ENCODE measurements at regions not wholly inside any gene's neighbourhood (a gene's known extent, or its start where the extent isn't known, plus 50 kb on each side); places are given as distances from the start of the nearest gene placed in this dataset.
"Not testable (repeated sequence)": the region's sequence is repeated elsewhere in the genome, so short reads cannot be mapped to it uniquely, and the experiment has no call there.

- H3K4me1 ChIP-seq: no peaks in the 10 kb centered on the region
- WGBS: 90% methylated on average over 3 of the region's 3 CpGs
- H3K27ac ChIP-seq: no peak overlapping the region
- TF ChIP-seq POLR2A (IDR thresholded peaks at IDR 0.05) (no peak), POLR2AphosphoS5 (IDR thresholded peaks at IDR 0.05) (no peak), CTCF (IDR thresholded peaks at IDR 0.05) (no peak), EP300 (IDR thresholded peaks at IDR 0.05) (no peak)
- H3K27me3 ChIP-seq: no peaks in the 10 kb centered on the region
- H3K4me3 ChIP-seq: no peak overlapping the region
- H3K9me3 ChIP-seq: no peaks in the 10 kb centered on the region
- H3K36me3 ChIP-seq: no peaks in the 10 kb centered on the region
- DNase-seq (ENCODE audit: low spot score in 2 of 2): no peak
Measured at GRCh38 chr12:83256562-83256961, 569.9 kb downstream of the TMTC2 start.

- Histone ChIP-seq H3K9me3 (no peaks in the 10 kb centered on the region), H3K4me3 (no peak overlapping the region), H3K36me3 (no peaks in the 10 kb centered on the region), H3K27me3 (no peaks in the 10 kb centered on the region), H3K27ac (no peak overlapping the region), H3K4me1 (no peaks in the 10 kb centered on the region)
- 74% methylated on average over 1 of the region's 1 CpG for WGBS
- DNase-seq (ENCODE audit: low spot score in 2 of 2): no peak
- no peak for TF ChIP-seq POLR2AphosphoS5 (IDR thresholded peaks at IDR 0.05)
- TF ChIP-seq POLR2A (IDR thresholded peaks at IDR 0.05): no peak
- TF ChIP-seq CTCF (IDR thresholded peaks at IDR 0.05): no peak
- TF ChIP-seq EP300 (IDR thresholded peaks at IDR 0.05): no peak
Measured at GRCh38 chr12:83250866-83251265, 564.2 kb downstream of the TMTC2 start.

GRCh38 chr12:83245156-83245555 is 558.5 kb downstream of the TMTC2 start:
- no peaks in the 10 kb centered on the region for H3K27me3 ChIP-seq
- H3K27ac ChIP-seq: no peak overlapping the region
- H3K4me3 ChIP-seq: no peak overlapping the region
- no peaks in the 10 kb centered on the region for H3K4me1 ChIP-seq
- TF ChIP-seq POLR2A (IDR thresholded peaks at IDR 0.05): no peak
- no peak for TF ChIP-seq CTCF (IDR thresholded peaks at IDR 0.05)
- TF ChIP-seq POLR2AphosphoS5 (IDR thresholded peaks at IDR 0.05): no peak
- no peak for TF ChIP-seq EP300 (IDR thresholded peaks at IDR 0.05)
- no peak for DNase-seq (ENCODE audit: low spot score in 2 of 2)
- H3K9me3 ChIP-seq: no peaks in the 10 kb centered on the region
- 93% methylated on average over 3 of the region's 3 CpGs for WGBS
- H3K36me3 ChIP-seq: no peaks in the 10 kb centered on the region

GRCh38 chr12:83244001-83244400 is 557.3 kb downstream of the TMTC2 start:
- H3K27ac ChIP-seq: no peak overlapping the region
- DNase-seq (ENCODE audit: low spot score in 2 of 2): no peak

GRCh38 chr12:83233987-83234386 is 547.3 kb downstream of the TMTC2 start:
- H3K4me1 ChIP-seq; H3K36me3 ChIP-seq; H3K27me3 ChIP-seq; H3K4me3 ChIP-seq; H3K27ac ChIP-seq; H3K9me3 ChIP-seq; DNase-seq (ENCODE audit: low spot score in 2 of 2): not testable (repeated sequence)

More at GRCh38 chr12:83244001-83244400, 557.3 kb downstream of the TMTC2 start:
- H3K4me1 ChIP-seq: no peaks in the 10 kb centered on the region
- no peaks in the 10 kb centered on the region for H3K9me3 ChIP-seq
- no peaks in the 10 kb centered on the region for H3K27me3 ChIP-seq
- H3K36me3 ChIP-seq: no peaks in the 10 kb centered on the region
- no peak for TF ChIP-seq POLR2A (IDR thresholded peaks at IDR 0.05)
- no peak for TF ChIP-seq POLR2AphosphoS5 (IDR thresholded peaks at IDR 0.05)
- no peak for TF ChIP-seq CTCF (IDR thresholded peaks at IDR 0.05)
- TF ChIP-seq EP300 (IDR thresholded peaks at IDR 0.05): no peak
- no peak overlapping the region for H3K4me3 ChIP-seq

- H3K27me3 ChIP-seq; H3K9me3 ChIP-seq; H3K36me3 ChIP-seq; H3K4me1 ChIP-seq; H3K4me3 ChIP-seq; H3K27ac ChIP-seq; DNase-seq (ENCODE audit: low spot score in 2 of 2): not testable (repeated sequence)
Measured at GRCh38 chr12:83226960-83227359, 540.3 kb downstream of the TMTC2 start.
